H1 (cell line): ENCODE measurements at regions not wholly inside any gene's neighbourhood (a gene's known extent, or its start where the extent isn't known, plus 50 kb on each side); places are given as distances from the start of the nearest gene placed in this dataset.

Experiments
- CTCF ChIA-PET: fragments of 300-600 bp; sonication (Branson Sonifier 250); formaldehyde crosslinking; loops from one replicate; lab custom pipeline; 2021; ENCODE audit not compliant: partially characterized antibody; lab: Charles Lee
- POLR2A ChIA-PET: fragments of 300-600 bp; sonication (Branson Sonifier 250); formaldehyde crosslinking; loops from one replicate; lab custom pipeline; 2021; ENCODE audit warnings: inconsistent platforms; ENCODE audit not compliant: partially characterized antibody; lab: Charles Lee
- DNase-seq, 2 experiments: peaks; one replicate each; pipeline versions ENCODE4 v3.0.0 to v3.0.0-alpha.2; 2010 to 2022; ENCODE audit warnings: low spot score in 2 of 2, low read depth in 1 of 2, mixed read lengths in 1 of 2
- FAIRE-seq: peaks from 2 replicates; lab custom pipeline; 2011; peaks lifted over from hg19 to GRCh38; lab: Jason Lieb, UNC
- H2AFZ ChIP-seq: 2 replicates; pipeline ENCODE4 v1.8.1; 2012; ENCODE audit warnings: low read length, inconsistent platforms
- H2AK5ac ChIP-seq: 2 replicates; pipeline ENCODE4 v1.6.1; 2013; ENCODE audit warnings: low read depth, low read length
- H2BK120ac ChIP-seq: replicated peaks from 2 replicates; pipeline ENCODE3; 2013; ENCODE audit warnings: low read depth, low read length, inconsistent platforms
- H2BK12ac ChIP-seq: 2 replicates; pipeline ENCODE4 v1.6.1; 2013; ENCODE audit warnings: low read depth, low read length
- H2BK15ac ChIP-seq: 2 replicates; pipeline ENCODE4 v1.6.1; 2013; ENCODE audit warnings: low read length
- H2BK20ac ChIP-seq: 2 replicates; pipeline ENCODE4 v1.6.1; 2013; ENCODE audit warnings: low read length
- H2BK5ac ChIP-seq: 2 replicates; pipeline ENCODE4 v1.6.1; 2013; ENCODE audit warnings: low read depth, low read length
- H3K14ac ChIP-seq: 2 replicates; pipeline ENCODE4 v1.6.1; 2013; ENCODE audit warnings: inconsistent platforms; ENCODE audit not compliant: insufficient read length
- H3K18ac ChIP-seq: 2 replicates; pipeline ENCODE4 v1.6.1; 2013; ENCODE audit warnings: low read length; ENCODE audit errors: extremely low read depth
- H3K23ac ChIP-seq: 2 replicates; pipeline ENCODE4 v1.6.1; 2013; ENCODE audit warnings: inconsistent platforms; ENCODE audit not compliant: insufficient read length
- H3K23me2 ChIP-seq: 2 replicates; pipeline ENCODE4 v1.6.1; 2013; ENCODE audit warnings: low read depth, low read length
- H3K27ac ChIP-seq: 2 replicates; pipeline ENCODE4 v1.6.1; 2011; ENCODE audit warnings: low read depth, low read length, inconsistent platforms
- H3K27me3 ChIP-seq, 4 experiments: replicated peaks in 1 of 4; 1 replicate in 1 of 4; 2 replicates in 3 of 4; pipeline versions ENCODE4 v1.6.1 to v1.8.1; 2011 to 2013; ENCODE audit warnings: low read length in 3 of 4, mild to moderate bottlenecking in 3 of 4, inconsistent platforms in 2 of 4, mixed read lengths in 2 of 4, moderate library complexity in 1 of 4; ENCODE audit not compliant: control insufficient read depth in 3 of 4, insufficient read depth in 3 of 4; ENCODE audit errors: extremely low read depth in 1 of 4
- H3K36me3 ChIP-seq, 4 experiments: 2 replicates each; pipeline versions ENCODE4 v1.6.1 to v1.8.1; 2011 to 2013; ENCODE audit warnings: mild to moderate bottlenecking in 4 of 4, low read length in 3 of 4, moderate library complexity in 2 of 4, control low read depth in 1 of 4, inconsistent platforms in 1 of 4; ENCODE audit not compliant: insufficient read depth in 4 of 4, control insufficient read depth in 2 of 4
- H3K4ac ChIP-seq: replicated peaks from 2 replicates; pipeline ENCODE3; 2013; ENCODE audit warnings: low read length, low read depth, mixed read lengths, inconsistent platforms; ENCODE audit not compliant: insufficient read length
- H3K4me1 ChIP-seq, 4 experiments: replicated peaks in 1 of 4; 1 replicate in 1 of 4; 2 replicates in 3 of 4; pipeline versions ENCODE4 v1.6.1 to v1.8.1; 2011 to 2013; ENCODE audit warnings: low read length in 3 of 4, inconsistent platforms in 2 of 4, mixed read lengths in 1 of 4; ENCODE audit not compliant: insufficient read depth in 4 of 4, control insufficient read depth in 3 of 4
- H3K4me2 ChIP-seq, 2 experiments: 2 replicates each; pipeline versions ENCODE4 v1.6.1 to v1.8.1; 2011 to 2013; ENCODE audit warnings: low read depth in 2 of 2, low read length in 2 of 2, control low read depth in 1 of 2, inconsistent platforms in 1 of 2, mild to moderate bottlenecking in 1 of 2; ENCODE audit not compliant: insufficient read depth in 1 of 2
- H3K4me3 ChIP-seq, 4 experiments: fragments of 200-600, 300-600 bp in 1 of 4; sonication (generic), shearing (Covaris generic), sonication (Bioruptor Twin) in 1 of 4; 2 replicates each; pipeline versions ENCODE4 v1.5.1 to v1.8.1; 2011 to 2016; ENCODE audit warnings: low read length in 4 of 4, low read depth in 3 of 4, control low read depth in 2 of 4, inconsistent platforms in 2 of 4, mild to moderate bottlenecking in 2 of 4, mixed read lengths in 1 of 4, moderate library complexity in 1 of 4; ENCODE audit not compliant: insufficient read depth in 2 of 4; ENCODE audit errors: extremely low read depth in 1 of 4
- H3K56ac ChIP-seq: replicated peaks from 2 replicates; pipeline ENCODE3; 2013; ENCODE audit warnings: low read depth, mild to moderate bottlenecking, mixed read lengths, low read length, inconsistent platforms; ENCODE audit not compliant: insufficient read length
- H3K79me1 ChIP-seq: 2 replicates; pipeline ENCODE4 v1.6.1; 2013; ENCODE audit warnings: low read depth, low read length, control low read depth
- H3K79me2 ChIP-seq, 2 experiments: 2 replicates each; pipeline versions ENCODE4 v1.6.1 to v1.8.1; 2012 to 2013; ENCODE audit warnings: low read length in 2 of 2, mild to moderate bottlenecking in 2 of 2, inconsistent platforms in 1 of 2; ENCODE audit not compliant: insufficient read depth in 2 of 2, control insufficient read depth in 1 of 2
- H3K9ac ChIP-seq, 4 experiments: replicated peaks in 1 of 4; 1 replicate in 1 of 4; 2 replicates in 3 of 4; pipeline versions ENCODE4 v1.6.1 to v1.8.1; 2011 to 2013; ENCODE audit warnings: low read depth in 3 of 4, low read length in 3 of 4, control low read depth in 2 of 4, mild to moderate bottlenecking in 2 of 4, moderate library complexity in 2 of 4, inconsistent platforms in 1 of 4; ENCODE audit errors: extremely low read depth in 1 of 4
- H3K9me3 ChIP-seq, 2 experiments: 2 replicates each; pipeline versions ENCODE4 v1.6.1 to v1.8.1; 2012 to 2013; ENCODE audit warnings: mild to moderate bottlenecking in 2 of 2, moderate library complexity in 2 of 2, control low read depth in 1 of 2, inconsistent platforms in 1 of 2, low read depth in 1 of 2, low read length in 1 of 2, mixed read lengths in 1 of 2; ENCODE audit not compliant: insufficient read depth in 2 of 2
- H4K20me1 ChIP-seq, 2 experiments: replicated peaks in 1 of 2; 2 replicates each; pipeline versions ENCODE3 to v1.8.1; 2011 to 2013; ENCODE audit warnings: inconsistent platforms in 2 of 2, low read length in 2 of 2, mild to moderate bottlenecking in 1 of 2; ENCODE audit not compliant: insufficient read depth in 2 of 2, control insufficient read depth in 1 of 2
- H4K5ac ChIP-seq: 2 replicates; pipeline ENCODE4 v1.6.1; 2013; ENCODE audit warnings: low read length, low read depth, mixed read lengths, inconsistent platforms; ENCODE audit not compliant: insufficient read length
- H4K8ac ChIP-seq: 2 replicates; pipeline ENCODE4 v1.8.0; 2013; ENCODE audit warnings: mild to moderate bottlenecking, moderate library complexity, low read length, inconsistent platforms; ENCODE audit not compliant: insufficient read depth; ENCODE audit errors: extremely low read depth
- H4K91ac ChIP-seq: replicated peaks from 2 replicates; pipeline ENCODE3; 2013; ENCODE audit warnings: low read length, mixed read lengths, inconsistent platforms; ENCODE audit not compliant: insufficient read length
- EZH2 ChIP-seq: fragments of 200-600 bp; sonication (generic); IDR thresholded peaks from 2 replicates; pipeline ENCODE4 v1.7.1; 2012; ENCODE audit warnings: low read depth, mild to moderate bottlenecking, moderate library complexity, low read length, inconsistent platforms; ENCODE audit not compliant: severe bottlenecking
- GABPA ChIP-seq: IDR thresholded peaks from 2 replicates; pipeline ENCODE4 v1.6.1; 2011; ENCODE audit warnings: mild to moderate bottlenecking, low read length, moderate library complexity, borderline replicate concordance; ENCODE audit not compliant: insufficient read depth
- KDM1A ChIP-seq: fragments of 200-600, 300-600 bp; sonication (generic); IDR thresholded peaks from 2 replicates; pipeline ENCODE4 v1.7.1; 2016; ENCODE audit warnings: mild to moderate bottlenecking, low read length, borderline replicate concordance
- MAX ChIP-seq: IDR thresholded peaks from 2 replicates; pipeline ENCODE4 v1.6.1; 2012; ENCODE audit warnings: inconsistent platforms
- PHF8 ChIP-seq: fragments of 200-600 bp; sonication (generic); conservative IDR thresholded peaks from 2 replicates; pipeline ENCODE4 v1.7.1; 2012; ENCODE audit warnings: low read depth, mild to moderate bottlenecking, inconsistent platforms, low read length, moderate library complexity
- RFX5 ChIP-seq: IDR thresholded peaks from 2 replicates; pipeline ENCODE4 v1.6.1; 2011; ENCODE audit warnings: low read depth, low read length, improper control_type of control experiment, borderline replicate concordance
- SIX5 ChIP-seq: IDR thresholded peaks from 2 replicates; pipeline ENCODE4 v1.6.1; 2011; ENCODE audit warnings: mild to moderate bottlenecking, low read depth, low read length
- WGBS, 2 experiments: shearing (Covaris generic) in 1 of 2; methylation state at CpG; one replicate each; pipeline versions ENCODE4 v1.1.6 to v1.1.7; 2013 to 2015; ENCODE audit warnings: low lambda C conversion rate in 2 of 2, mixed read lengths in 2 of 2, inconsistent platforms in 1 of 2, low coverage in 1 of 2, missing lambda C conversion rate in 1 of 2; ENCODE audit not compliant: insufficient replicate concordance in 2 of 2, insufficient coverage in 1 of 2, insufficient read length in 1 of 2; ENCODE audit errors: extremely low coverage in 1 of 2, missing lambda C conversion rate in 1 of 2; 5-methylcytosine and 5-hydroxymethylcytosine counted together

GRCh38 chr9:116087751-116088194 is 65.8 kb upstream of the PAPPA start:
- Histone ChIP-seq H3K14ac (no peak overlapping the region), H3K27ac (no peak overlapping the region), H4K5ac (no peak overlapping the region), H2BK5ac (no peak overlapping the region), H3K23ac (no peak overlapping the region), H3K9me3 (no peaks in the 10 kb centered on the region), H4K8ac (no peak overlapping the region), H3K9ac (no peak overlapping the region), H3K4me2 (no peak overlapping the region), H2BK120ac (no peak overlapping the region), H3K4ac (no peak overlapping the region), H2BK15ac (no peak overlapping the region), H4K91ac (no peak overlapping the region), H2BK12ac (no peak overlapping the region), H3K4me1 (no peaks in the 10 kb centered on the region), H3K18ac (no peak overlapping the region), H3K56ac (no peak overlapping the region), H3K4me3 (no peak overlapping the region), H4K20me1 (no peaks in the 10 kb centered on the region), H3K79me2 (no peaks in the 10 kb centered on the region), H3K23me2 (no peaks in the 10 kb centered on the region), H3K36me3 (no peaks in the 10 kb centered on the region), H3K27me3 (no peaks in the 10 kb centered on the region; a peak in 1 of 7 replicates), H2BK20ac (no peak overlapping the region), H2AK5ac (no peak overlapping the region), H3K79me1 (no peaks in the 10 kb centered on the region), H2AFZ (no peak overlapping the region)
- DNase-seq (no peak), FAIRE-seq (no peak)
- WGBS, 2 experiments = 87% methylated on average over 3 of the region's 3 CpGs; no CpG with 5 or more reads in 1 of the 2 experiments
- no peak for TF ChIP-seq SIX5
- no peak for TF ChIP-seq PHF8
- TF ChIP-seq KDM1A = no peak
- TF ChIP-seq RFX5 = no peak
- no peak for TF ChIP-seq EZH2
- no peak for TF ChIP-seq GABPA
- no peak for TF ChIP-seq MAX
- ChIA-PET POLR2A (no interaction called here), CTCF (no interaction called here)
